Liver (tissue), 3 donors: ENCODE measurements at regions not wholly inside any gene's neighbourhood (a gene's known extent, or its start where the extent isn't known, plus 50 kb on each side); places are given as distances from the start of the nearest gene placed in this dataset.

Experiments
- CTCF ChIP-seq: fragments of 150-350 bp; IDR thresholded peaks from 2 replicates; pipeline ENCODE4 v1.5.1; 2017; ENCODE audit warnings: improper control_type of control experiment, low read depth, low read length; ENCODE audit not compliant: missing input control
- GABPA ChIP-seq, 2 donors: IDR thresholded peaks in 1 of 2; conservative IDR thresholded peaks in 1 of 2; 2 replicates each; pipeline ENCODE4 v1.6.1; 2016; ENCODE audit warnings: antibody characterized with exemption in 2 of 2, mild to moderate bottlenecking in 1 of 2, moderate library complexity in 1 of 2
- HNF4A ChIP-seq, 2 donors: conservative IDR thresholded peaks; 2 replicates each; pipeline ENCODE4 v1.6.1; 2016; ENCODE audit warnings: antibody characterized with exemption in 2 of 2, mild to moderate bottlenecking in 2 of 2
- HNF4G ChIP-seq: IDR thresholded peaks from 2 replicates; pipeline ENCODE4 v1.6.1; 2016; ENCODE audit warnings: antibody characterized with exemption
- JUND ChIP-seq, 2 donors: IDR thresholded peaks; 2 replicates each; pipeline ENCODE4 v1.6.1; 2016; ENCODE audit warnings: antibody characterized with exemption in 2 of 2
- MAX ChIP-seq: IDR thresholded peaks from 2 replicates; pipeline ENCODE4 v1.6.1; 2016; ENCODE audit warnings: antibody characterized with exemption
- RAD21 ChIP-seq, 2 donors: IDR thresholded peaks; 2 replicates each; pipeline ENCODE4 v1.6.1; 2016; ENCODE audit warnings: antibody characterized with exemption in 2 of 2, mild to moderate bottlenecking in 2 of 2
- SP1 ChIP-seq: IDR thresholded peaks from 2 replicates; pipeline ENCODE4 v1.6.1; 2018; ENCODE audit warnings: antibody characterized with exemption, mild to moderate bottlenecking
- TF ChIP-seq, protein P1 (sequence below): IDR thresholded peaks from 2 replicates; pipeline ENCODE4 v1.6.1; 2016; ENCODE audit warnings: antibody characterized with exemption, mild to moderate bottlenecking
- donor health status: healthy.
- donor health status: healthy.

DNA sequence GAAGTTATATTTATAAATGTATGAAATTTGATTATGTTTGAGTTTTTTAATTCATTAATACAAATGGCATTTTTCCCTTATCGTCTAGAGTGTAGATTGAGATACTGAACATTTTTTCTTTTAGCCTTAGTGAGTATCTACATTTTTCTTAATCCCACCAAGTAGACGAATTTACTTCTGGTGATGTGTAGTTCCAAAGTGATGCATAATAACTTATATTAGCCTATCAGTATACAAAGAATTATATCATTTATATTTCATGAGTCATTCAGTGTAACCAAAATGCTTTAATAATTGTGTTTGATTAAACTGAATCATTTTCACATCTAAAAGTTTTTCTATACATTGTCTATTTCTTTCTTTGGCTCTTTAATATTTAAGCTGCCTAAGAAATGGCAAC is 745.6 kb upstream of the LUZP2 start:
- TF ChIP-seq CTCF: no peak
- TF ChIP-seq RAD21 (IDR thresholded peaks at IDR 0.05): no peak
- TF ChIP-seq MAX: no peak
- TF ChIP-seq, protein P1, sequence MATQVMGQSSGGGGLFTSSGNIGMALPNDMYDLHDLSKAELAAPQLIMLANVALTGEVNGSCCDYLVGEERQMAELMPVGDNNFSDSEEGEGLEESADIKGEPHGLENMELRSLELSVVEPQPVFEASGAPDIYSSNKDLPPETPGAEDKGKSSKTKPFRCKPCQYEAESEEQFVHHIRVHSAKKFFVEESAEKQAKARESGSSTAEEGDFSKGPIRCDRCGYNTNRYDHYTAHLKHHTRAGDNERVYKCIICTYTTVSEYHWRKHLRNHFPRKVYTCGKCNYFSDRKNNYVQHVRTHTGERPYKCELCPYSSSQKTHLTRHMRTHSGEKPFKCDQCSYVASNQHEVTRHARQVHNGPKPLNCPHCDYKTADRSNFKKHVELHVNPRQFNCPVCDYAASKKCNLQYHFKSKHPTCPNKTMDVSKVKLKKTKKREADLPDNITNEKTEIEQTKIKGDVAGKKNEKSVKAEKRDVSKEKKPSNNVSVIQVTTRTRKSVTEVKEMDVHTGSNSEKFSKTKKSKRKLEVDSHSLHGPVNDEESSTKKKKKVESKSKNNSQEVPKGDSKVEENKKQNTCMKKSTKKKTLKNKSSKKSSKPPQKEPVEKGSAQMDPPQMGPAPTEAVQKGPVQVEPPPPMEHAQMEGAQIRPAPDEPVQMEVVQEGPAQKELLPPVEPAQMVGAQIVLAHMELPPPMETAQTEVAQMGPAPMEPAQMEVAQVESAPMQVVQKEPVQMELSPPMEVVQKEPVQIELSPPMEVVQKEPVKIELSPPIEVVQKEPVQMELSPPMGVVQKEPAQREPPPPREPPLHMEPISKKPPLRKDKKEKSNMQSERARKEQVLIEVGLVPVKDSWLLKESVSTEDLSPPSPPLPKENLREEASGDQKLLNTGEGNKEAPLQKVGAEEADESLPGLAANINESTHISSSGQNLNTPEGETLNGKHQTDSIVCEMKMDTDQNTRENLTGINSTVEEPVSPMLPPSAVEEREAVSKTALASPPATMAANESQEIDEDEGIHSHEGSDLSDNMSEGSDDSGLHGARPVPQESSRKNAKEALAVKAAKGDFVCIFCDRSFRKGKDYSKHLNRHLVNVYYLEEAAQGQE: no peak
- no peak for TF ChIP-seq JUND (IDR thresholded peaks at IDR 0.05)
- TF ChIP-seq GABPA (IDR thresholded peaks at IDR 0.05 in 1 of 2, conservative IDR thresholded peaks at IDR 0.05 in 1 of 2): no peak
- no peak for TF ChIP-seq SP1
- TF ChIP-seq HNF4A (conservative IDR thresholded peaks at IDR 0.05): no peak
- TF ChIP-seq HNF4G: no peak
